IMR-90 (cell line): ENCODE measurements at regions not wholly inside any gene's neighbourhood (a gene's known extent, or its start where the extent isn't known, plus 50 kb on each side); places are given as distances from the start of the nearest gene placed in this dataset.

Experiments used
- ATAC-seq: fragments of 200-7000 bp; cut with Tn5 transposase; 2 replicates; pipeline ENCODE4 v1.9.1; 2020; ENCODE audit warnings: low read depth, mild to moderate bottlenecking, moderate library complexity
- BruUV-seq: library from RNA; stranded (reverse); fragments of 400-500 nt; replicated peaks from 2 replicates; lab custom pipeline; 2021; lab: Mats Ljungman, UMichigan
- CTCF ChIA-PET: fragments of 300-600 bp; formaldehyde crosslinking; extraction: SDS; loops from one replicate; lab custom pipeline; 2021; ENCODE audit warnings: antibody characterized with exemption; lab: Yijun Ruan, JAX
- POLR2A ChIA-PET: fragments of 300-600 bp; sonication (Branson Sonifier 250); formaldehyde crosslinking; loops from one replicate; lab custom pipeline; 2022; ENCODE audit warnings: antibody characterized with exemption; ENCODE audit not compliant: unreplicated experiment; lab: Charles Lee
- DNase-seq: peaks from one replicate; pipeline ENCODE4 v3.0.0; 2013
- H2AFZ ChIP-seq: replicated peaks from 2 replicates; pipeline ENCODE3; 2013; ENCODE audit warnings: low read length, mild to moderate bottlenecking; ENCODE audit not compliant: poor library complexity
- H2AK5ac ChIP-seq: 2 replicates; pipeline ENCODE4 v1.6.1; 2013; ENCODE audit warnings: low read depth, low read length, inconsistent platforms
- H2AK9ac ChIP-seq: replicated peaks from 2 replicates; pipeline ENCODE3; 2013; ENCODE audit warnings: mild to moderate bottlenecking, low read depth, low read length, moderate library complexity; ENCODE audit not compliant: poor library complexity
- H2BK120ac ChIP-seq: 2 replicates; pipeline ENCODE4 v1.6.1; 2013; ENCODE audit warnings: low read depth, low read length, inconsistent platforms
- H2BK15ac ChIP-seq: 3 replicates; pipeline ENCODE4 v1.6.1; 2013; ENCODE audit warnings: low read depth, low read length, inconsistent platforms
- H2BK20ac ChIP-seq: 2 replicates; pipeline ENCODE4 v1.6.1; 2013; ENCODE audit warnings: low read depth, mild to moderate bottlenecking, inconsistent platforms, low read length, moderate library complexity
- H2BK5ac ChIP-seq: 2 replicates; pipeline ENCODE4 v1.6.1; 2013; ENCODE audit warnings: mild to moderate bottlenecking, low read depth, low read length, inconsistent platforms; ENCODE audit not compliant: poor library complexity, severe bottlenecking
- H3K14ac ChIP-seq: replicated peaks from 2 replicates; pipeline ENCODE4 v1.6.1; 2013; ENCODE audit warnings: low read depth, low read length, inconsistent platforms
- H3K18ac ChIP-seq: 2 replicates; pipeline ENCODE4 v1.6.1; 2013; ENCODE audit warnings: low read depth, low read length, control low read depth
- H3K23ac ChIP-seq: 2 replicates; pipeline ENCODE4 v1.6.1; 2013; ENCODE audit warnings: low read depth, low read length, inconsistent platforms
- H3K27ac ChIP-seq: 2 replicates; pipeline ENCODE4 v1.5.1; 2013; ENCODE audit warnings: mild to moderate bottlenecking, control low read depth, low read length; ENCODE audit not compliant: insufficient read depth
- H3K27me3 ChIP-seq: 2 replicates; pipeline ENCODE4 v1.6.1; 2013; ENCODE audit warnings: low read length; ENCODE audit not compliant: control insufficient read depth, insufficient read depth
- H3K36me3 ChIP-seq: 2 replicates; pipeline ENCODE4 v1.6.1; 2013; ENCODE audit warnings: low read length, mixed read lengths; ENCODE audit not compliant: control insufficient read depth, insufficient read depth
- H3K4ac ChIP-seq: 2 replicates; pipeline ENCODE4 v1.6.1; 2013; ENCODE audit warnings: low read depth, low read length, inconsistent platforms
- H3K4me1 ChIP-seq: 2 replicates; pipeline ENCODE4 v1.6.1; 2013; ENCODE audit warnings: low read length, mixed read lengths; ENCODE audit not compliant: control insufficient read depth, insufficient read depth
- H3K4me2 ChIP-seq: 2 replicates; pipeline ENCODE4 v1.6.1; 2013; ENCODE audit warnings: low read depth, mild to moderate bottlenecking, control low read depth, low read length, moderate library complexity
- H3K4me3 ChIP-seq: 2 replicates; pipeline ENCODE4 v1.5.1; 2013; ENCODE audit warnings: low read depth, mild to moderate bottlenecking, control low read depth, low read length, moderate library complexity; ENCODE audit not compliant: insufficient read depth
- H3K56ac ChIP-seq: 2 replicates; pipeline ENCODE4 v1.6.1; 2013; ENCODE audit warnings: low read length, inconsistent platforms; ENCODE audit not compliant: insufficient read depth; ENCODE audit errors: extremely low read depth
- H3K79me1 ChIP-seq, 2 experiments: 2 replicates each; pipeline ENCODE4 v1.6.1; 2013; ENCODE audit warnings: low read length in 2 of 2, inconsistent platforms in 1 of 2, low read depth in 1 of 2
- H3K9ac ChIP-seq: 2 replicates; pipeline ENCODE4 v1.6.1; 2013; ENCODE audit warnings: low read depth, low read length, control low read depth
- H3K9me1 ChIP-seq: 2 replicates; pipeline ENCODE4 v1.6.1; 2013; ENCODE audit warnings: low read length, inconsistent platforms; ENCODE audit not compliant: insufficient read depth
- H3K9me3 ChIP-seq: 2 replicates; pipeline ENCODE4 v1.6.1; 2013; ENCODE audit warnings: low read length; ENCODE audit not compliant: control insufficient read depth, insufficient read depth
- H4K20me1 ChIP-seq: 2 replicates; pipeline ENCODE4 v1.6.1; 2013; ENCODE audit warnings: low read length, inconsistent platforms; ENCODE audit not compliant: insufficient read depth
- H4K5ac ChIP-seq: 2 replicates; pipeline ENCODE4 v1.6.1; 2013; ENCODE audit warnings: mild to moderate bottlenecking, low read depth, low read length, control low read depth
- H4K8ac ChIP-seq, 2 experiments: 2 replicates each; pipeline ENCODE4 v1.6.1; 2013; ENCODE audit warnings: low read depth in 2 of 2, low read length in 2 of 2, control low read depth in 1 of 2, inconsistent platforms in 1 of 2
- H4K91ac ChIP-seq: 2 replicates; pipeline ENCODE4 v1.6.1; 2013; ENCODE audit warnings: low read depth, low read length, inconsistent platforms; ENCODE audit not compliant: insufficient read depth
- CEBPB ChIP-seq: IDR thresholded peaks from 2 replicates; pipeline ENCODE4 v1.6.1; 2012; ENCODE audit warnings: low read depth, low read length, improper control_type of control experiment
- FOS ChIP-seq: fragments of 150-350 bp; IDR thresholded peaks from 2 replicates; pipeline ENCODE4 v1.6.1; 2016; ENCODE audit warnings: low read depth, low read length
- MAZ ChIP-seq: IDR thresholded peaks from 2 replicates; pipeline ENCODE4 v1.6.1; 2012; ENCODE audit warnings: low read depth, mild to moderate bottlenecking, low read length, improper control_type of control experiment, moderate library complexity, borderline replicate concordance
- RAD21 ChIP-seq: IDR thresholded peaks from 2 replicates; pipeline ENCODE4 v1.6.1; 2012; ENCODE audit warnings: low read length, improper control_type of control experiment
- RCOR1 ChIP-seq: IDR thresholded peaks from 2 replicates; pipeline ENCODE4 v1.6.1; 2012; ENCODE audit warnings: mild to moderate bottlenecking, low read length, improper control_type of control experiment; ENCODE audit not compliant: insufficient replicate concordance
- RFX5 ChIP-seq: IDR thresholded peaks from 2 replicates; pipeline ENCODE4 v1.8.0; 2012; ENCODE audit warnings: low read depth, mild to moderate bottlenecking, low read length, moderate library complexity
- WGBS, 2 experiments: methylation state at CpG; one replicate each; pipeline versions ENCODE4 v1.1.5 to v1.1.7; 2013; ENCODE audit warnings: missing lambda C conversion rate in 2 of 2; ENCODE audit not compliant: insufficient read length in 1 of 2; ENCODE audit errors: extremely low coverage in 2 of 2; 5-methylcytosine and 5-hydroxymethylcytosine counted together
- dilution Hi-C: fragments of 300-500 bp; cut with HindIII; formaldehyde crosslinking; loops from one replicate; pipeline ENCODE4 v1.14.3; 2018; ENCODE audit warnings: low sequenced_read_pairs; ENCODE audit not compliant: unreplicated experiment
- in situ Hi-C: fragments of 300-500 bp; cut with MboI; formaldehyde crosslinking; loops from 3 replicates; pipeline ENCODE4 v1.14.3; 2019; ENCODE audit warnings: low sequenced_read_pairs, inconsistent platforms, mixed read lengths
- intact Hi-C: fragments of 100-400 bp; cut with micrococcal nuclease; formaldehyde crosslinking; loops from 2 replicates; pipeline ENCODE4 v1.10.0; 2022

- Histone ChIP-seq H2AK5ac (no peak overlapping the region), H3K4me2 (no peak overlapping the region), H2AK9ac (no peak overlapping the region), H2BK15ac (no peak overlapping the region), H4K8ac (no peak overlapping the region), H3K9ac (no peak overlapping the region), H2BK5ac (no peak overlapping the region), H3K36me3 (no peaks in the 10 kb centered on the region), H2BK120ac (no peak overlapping the region), H3K4me1 (no peaks in the 10 kb centered on the region), H2BK20ac (no peak overlapping the region), H4K20me1 (no peaks in the 10 kb centered on the region), H3K14ac (no peak overlapping the region), H3K4me3 (no peak overlapping the region), H3K23ac (no peak overlapping the region), H2AFZ (no peak overlapping the region), H3K56ac (no peak overlapping the region), H3K9me1 (no peaks in the 10 kb centered on the region), H4K91ac (no peak overlapping the region), H3K18ac (no peak overlapping the region), H3K9me3 (no peaks in the 10 kb centered on the region), H3K4ac (no peak overlapping the region), H4K5ac (no peak overlapping the region), H3K27ac (no peak overlapping the region), H3K79me1 (no peaks in the 10 kb centered on the region), H3K27me3 (no peaks in the 10 kb centered on the region)
- in situ Hi-C loops (no loop called here), dilution Hi-C loops (no loop called here), intact Hi-C loops (no loop called here)
- BruUV-seq, result no TSS peak
- WGBS, 2 experiments, result no CpG with 5 or more reads among the region's 4 CpGs
- no peak for TF ChIP-seq MAZ
- TF ChIP-seq CEBPB, result no peak
- TF ChIP-seq RFX5, result no peak
- no peak for TF ChIP-seq RAD21
- no peak for TF ChIP-seq FOS
- no peak for TF ChIP-seq RCOR1
- ChIA-PET POLR2A (no interaction called here), CTCF (no interaction called here)
- ATAC-seq (no peak), DNase-seq (no peak)
These were observed 866.6 kb downstream of the USP25 start for GRCh38 chr21:16596369-16596768.
